Stimulated activated effector memory CD8-positive, alpha-beta T cell treated with anti-CD3 and anti-CD28 coated beads, Interleukin-12 subunit alpha, Interleukin-12 subunit beta, amount 100 ng/mL, for 72 hours (primary cell): ENCODE measurements at regions not wholly inside any gene's neighbourhood (a gene's known extent, or its start where the extent isn't known, plus 50 kb on each side); places are given as distances from the start of the nearest gene placed in this dataset.

ENCODE experiments used
- ATAC-seq: fragments of 150-1000 bp; cut with Tn5 transposase; 2 replicates; pipeline ENCODE4 v1.10.0; 2021
- DNase-seq, 2 donors: peaks; one replicate each; pipeline ENCODE4 v3.0.0; 2021 to 2022; ENCODE audit warnings: low spot score in 2 of 2
- H3K27ac Mint-ChIP-seq: one replicate; pipeline ENCODE4 v1.8.0; 2022; ENCODE audit warnings: mild to moderate bottlenecking, mixed read lengths
- H3K36me3 Mint-ChIP-seq: one replicate; pipeline ENCODE4 v1.8.0; 2022; ENCODE audit warnings: mild to moderate bottlenecking, mixed read lengths
- H3K4me1 Mint-ChIP-seq: one replicate; pipeline ENCODE4 v1.8.0; 2022; ENCODE audit warnings: mixed read lengths
- H3K4me3 Mint-ChIP-seq: one replicate; pipeline ENCODE4 v1.8.0; 2022; ENCODE audit warnings: mild to moderate bottlenecking, mixed read lengths
- H3K9me3 Mint-ChIP-seq: one replicate; pipeline ENCODE4 v1.8.0; 2022; ENCODE audit warnings: mixed read lengths

GRCh38 chr20:22495172-22495571 is 89.2 kb downstream of the FOXA2 start:
- H3K9me3 Mint-ChIP-seq: peaks cover 6% of the 10 kb centered on the region
- no peak overlapping the region for H3K4me3 Mint-ChIP-seq
- H3K4me1 Mint-ChIP-seq: no peaks in the 10 kb centered on the region
- DNase-seq (no peak), ATAC-seq (no peak)
- no peaks in the 10 kb centered on the region for H3K36me3 Mint-ChIP-seq
- no peak overlapping the region for H3K27ac Mint-ChIP-seq

GRCh38 chr20:22492497-22492896 is 91.9 kb downstream of the FOXA2 start:
- no peaks in the 10 kb centered on the region for H3K4me1 Mint-ChIP-seq
- no peak for DNase-seq
- H3K27ac Mint-ChIP-seq: no peak overlapping the region

GRCh38 chr20:22491194-22491505 is 93.2 kb downstream of the FOXA2 start:
- Mint-ChIP-seq H3K9me3 (peaks cover 11% of the 10 kb centered on the region), H3K36me3 (no peaks in the 10 kb centered on the region), H3K27ac (no peak overlapping the region), H3K4me3 (no peak overlapping the region), H3K4me1 (no peaks in the 10 kb centered on the region)
- DNase-seq (no peak), ATAC-seq (no peak)

More at GRCh38 chr20:22492497-22492896, 91.9 kb downstream of the FOXA2 start:
- peaks cover 9% of the 10 kb centered on the region for H3K9me3 Mint-ChIP-seq
- H3K36me3 Mint-ChIP-seq: no peaks in the 10 kb centered on the region
- ATAC-seq: no peak
- H3K4me3 Mint-ChIP-seq: no peak overlapping the region

GRCh38 chr20:22490287-22491193 is 93.8 kb downstream of the FOXA2 start:
- peaks cover 11% of the 10 kb centered on the region for H3K9me3 Mint-ChIP-seq
- H3K36me3 Mint-ChIP-seq: no peaks in the 10 kb centered on the region
- H3K4me1 Mint-ChIP-seq: no peaks in the 10 kb centered on the region
- DNase-seq (no peak), ATAC-seq (no peak)
- H3K27ac Mint-ChIP-seq: no peak overlapping the region
- H3K4me3 Mint-ChIP-seq: no peak overlapping the region

GRCh38 chr20:22489626-22490286 is 94.6 kb downstream of the FOXA2 start:
- no peak for ATAC-seq
- Mint-ChIP-seq H3K9me3 (peaks cover 11% of the 10 kb centered on the region), H3K36me3 (no peaks in the 10 kb centered on the region), H3K4me1 (no peaks in the 10 kb centered on the region), H3K27ac (no peak overlapping the region), H3K4me3 (no peak overlapping the region)
- no peak for DNase-seq

- H3K4me3 Mint-ChIP-seq: no peak overlapping the region
- peaks cover 10% of the 10 kb centered on the region for H3K9me3 Mint-ChIP-seq
- ATAC-seq: no peak
- no peaks in the 10 kb centered on the region for H3K36me3 Mint-ChIP-seq
- no peak overlapping the region for H3K27ac Mint-ChIP-seq
- no peaks in the 10 kb centered on the region for H3K4me1 Mint-ChIP-seq
- DNase-seq: no peak
Observed at GRCh38 chr20:22480336-22480735, 104.0 kb downstream of the FOXA2 start.

GRCh38 chr20:22475662-22476061 is 108.7 kb downstream of the FOXA2 start:
- H3K4me3 Mint-ChIP-seq: no peak overlapping the region
- ATAC-seq (no peak), DNase-seq (no peak)
- H3K4me1 Mint-ChIP-seq: no peaks in the 10 kb centered on the region
- peaks cover 18% of the 10 kb centered on the region for H3K9me3 Mint-ChIP-seq
- H3K27ac Mint-ChIP-seq: no peak overlapping the region
- no peaks in the 10 kb centered on the region for H3K36me3 Mint-ChIP-seq

GRCh38 chr20:22474224-22474623 is 110.1 kb downstream of the FOXA2 start:
- Mint-ChIP-seq H3K4me3 (no peak overlapping the region), H3K4me1 (no peaks in the 10 kb centered on the region), H3K27ac (no peak overlapping the region), H3K9me3 (peaks cover 18% of the 10 kb centered on the region), H3K36me3 (no peaks in the 10 kb centered on the region)
- no peak for ATAC-seq
- no peak for DNase-seq

GRCh38 chr20:22473293-22473692 is 111.1 kb downstream of the FOXA2 start:
- peaks cover 18% of the 10 kb centered on the region for H3K9me3 Mint-ChIP-seq
- no peaks in the 10 kb centered on the region for H3K36me3 Mint-ChIP-seq
- H3K4me1 Mint-ChIP-seq: no peaks in the 10 kb centered on the region
- H3K4me3 Mint-ChIP-seq: no peak overlapping the region
- no peak for DNase-seq
- H3K27ac Mint-ChIP-seq: no peak overlapping the region
- no peak for ATAC-seq

- H3K4me3 Mint-ChIP-seq: no peak overlapping the region
- ATAC-seq (no peak), DNase-seq (no peak)
- no peaks in the 10 kb centered on the region for H3K36me3 Mint-ChIP-seq
- no peaks in the 10 kb centered on the region for H3K4me1 Mint-ChIP-seq
- H3K27ac Mint-ChIP-seq: no peak overlapping the region
- peaks cover 16% of the 10 kb centered on the region for H3K9me3 Mint-ChIP-seq
Observed at GRCh38 chr20:22472447-22473100, 111.8 kb downstream of the FOXA2 start.

GRCh38 chr20:22471156-22471836 is 113.1 kb downstream of the FOXA2 start:
- H3K9me3 Mint-ChIP-seq: peaks cover 8% of the 10 kb centered on the region
- ATAC-seq (no peak), DNase-seq (no peak)
- no peak overlapping the region for H3K27ac Mint-ChIP-seq
- H3K4me1 Mint-ChIP-seq: no peaks in the 10 kb centered on the region
- H3K36me3 Mint-ChIP-seq: no peaks in the 10 kb centered on the region
- no peak overlapping the region for H3K4me3 Mint-ChIP-seq

GRCh38 chr20:22470620-22471026 is 113.7 kb downstream of the FOXA2 start:
- Mint-ChIP-seq H3K27ac (no peak overlapping the region), H3K4me3 (no peak overlapping the region), H3K4me1 (no peaks in the 10 kb centered on the region), H3K9me3 (peaks cover 8% of the 10 kb centered on the region), H3K36me3 (no peaks in the 10 kb centered on the region)
- ATAC-seq: no peak
- DNase-seq: no peak

GRCh38 chr20:22466447-22467171 is 117.8 kb downstream of the FOXA2 start:
- Mint-ChIP-seq H3K27ac (no peak overlapping the region), H3K9me3 (peaks cover 4% of the 10 kb centered on the region), H3K36me3 (no peaks in the 10 kb centered on the region), H3K4me3 (no peak overlapping the region), H3K4me1 (no peaks in the 10 kb centered on the region)
- DNase-seq (no peak), ATAC-seq (no peak)

- H3K9me3 Mint-ChIP-seq: peaks cover 4% of the 10 kb centered on the region
- DNase-seq: no peak
- H3K4me3 Mint-ChIP-seq: no peak overlapping the region
- no peak for ATAC-seq
- no peak overlapping the region for H3K27ac Mint-ChIP-seq
- no peaks in the 10 kb centered on the region for H3K4me1 Mint-ChIP-seq
- H3K36me3 Mint-ChIP-seq: no peaks in the 10 kb centered on the region
Observed at GRCh38 chr20:22465622-22466446, 118.5 kb downstream of the FOXA2 start.
